Panc1 (cell line): ENCODE measurements at regions not wholly inside any gene's neighbourhood (a gene's known extent, or its start where the extent isn't known, plus 50 kb on each side); places are given as distances from the start of the nearest gene placed in this dataset.

Experiments
- ATAC-seq: fragments of 200-7000 bp; cut with Tn5 transposase; 2 replicates; pipeline ENCODE4 v1.9.1; 2020; ENCODE audit warnings: mild to moderate bottlenecking, moderate library complexity
- BruUV-seq: library from RNA; stranded (reverse); fragments of 400-500 nt; replicated peaks from 2 replicates; lab custom pipeline; 2021; lab: Mats Ljungman, UMichigan
- CTCF ChIA-PET: fragments of 300-600 bp; sonication (Branson Sonifier 250); formaldehyde crosslinking; loops from one replicate; lab custom pipeline; 2022; ENCODE audit warnings: antibody characterized with exemption; lab: Charles Lee
- POLR2A ChIA-PET: fragments of 300-600 bp; sonication (Branson Sonifier 250); formaldehyde crosslinking; loops from one replicate; lab custom pipeline; 2022; ENCODE audit warnings: antibody characterized with exemption; lab: Charles Lee
- DNase-seq: peaks from one replicate; pipeline ENCODE4 v3.0.0-alpha.2; 2010; ENCODE audit warnings: low read depth, low spot score
- H3K27ac ChIP-seq: 2 replicates; pipeline ENCODE4 v1.5.1; 2011; ENCODE audit warnings: mild to moderate bottlenecking, low read length, inconsistent platforms
- H3K27me3 ChIP-seq: fragments of 200-500 bp; sonication (Bioruptor generic); 2 replicates; pipeline ENCODE4 v1.6.0; 2014; ENCODE audit warnings: low read length, inconsistent platforms; ENCODE audit not compliant: control insufficient read depth, insufficient read depth
- H3K36me3 ChIP-seq: fragments of 200-500 bp; sonication (Bioruptor generic); 2 replicates; pipeline ENCODE4 v1.5.1; 2014; ENCODE audit warnings: inconsistent platforms, mild to moderate bottlenecking, low read length, moderate library complexity; ENCODE audit not compliant: control insufficient read depth, insufficient read depth
- H3K4me1 ChIP-seq: 2 replicates; pipeline ENCODE4 v1.5.1; 2011; ENCODE audit warnings: inconsistent platforms, mild to moderate bottlenecking, low read length, moderate library complexity; ENCODE audit not compliant: control insufficient read depth, insufficient read depth
- H3K4me3 ChIP-seq, 2 experiments: 2 replicates each; pipeline ENCODE4 v1.5.1; 2011 to 2012; ENCODE audit warnings: low read depth in 2 of 2, low read length in 2 of 2, mild to moderate bottlenecking in 2 of 2, inconsistent platforms in 1 of 2, moderate library complexity in 1 of 2
- H3K9me3 ChIP-seq: fragments of 200-500 bp; sonication (Bioruptor generic); 2 replicates; pipeline ENCODE4 v1.5.1; 2014; ENCODE audit warnings: low read depth, mild to moderate bottlenecking, inconsistent platforms, low read length, moderate library complexity; ENCODE audit not compliant: control insufficient read depth, insufficient read depth
- POLR2AphosphoS5 ChIP-seq: IDR thresholded peaks from 2 replicates; pipeline ENCODE4 v1.6.1; 2012; ENCODE audit warnings: mild to moderate bottlenecking, low read depth, low read length, moderate library complexity
- REST ChIP-seq, 2 experiments: IDR thresholded peaks; 2 replicates each; pipeline ENCODE4 v1.6.1; 2011 to 2012; ENCODE audit warnings: low read depth in 2 of 2, control low read depth in 1 of 2, low read length in 1 of 2, mild to moderate bottlenecking in 1 of 2, moderate library complexity in 1 of 2; ENCODE audit not compliant: insufficient read depth in 1 of 2
- SIN3A ChIP-seq: IDR thresholded peaks from 2 replicates; pipeline ENCODE4 v1.6.1; 2012; ENCODE audit warnings: low read depth, mild to moderate bottlenecking, low read length, moderate library complexity, borderline replicate concordance; ENCODE audit not compliant: insufficient read depth
- TCF7L2 ChIP-seq: IDR thresholded peaks from 2 replicates; pipeline ENCODE4 v1.6.1; 2011; ENCODE audit warnings: mild to moderate bottlenecking, low read depth, low read length, inconsistent platforms
- in situ Hi-C: cut with HindIII; loops from 2 replicates; pipeline ENCODE4 v1.10.0; 2016; ENCODE audit warnings: low sequenced_read_pairs, low pct_unique_long_range_greater_than_20kb
- intact Hi-C: fragments of 100-400 bp; cut with micrococcal nuclease; formaldehyde crosslinking; loops from one replicate; pipeline ENCODE4 v1.10.0; 2022; ENCODE audit not compliant: unreplicated experiment
- TF ChIP-seq, protein P1 (sequence below): fragments of 450-650 bp; IDR thresholded peaks from 2 replicates; pipeline ENCODE4 v1.5.1; 2017; ENCODE audit warnings: mild to moderate bottlenecking

DNA sequence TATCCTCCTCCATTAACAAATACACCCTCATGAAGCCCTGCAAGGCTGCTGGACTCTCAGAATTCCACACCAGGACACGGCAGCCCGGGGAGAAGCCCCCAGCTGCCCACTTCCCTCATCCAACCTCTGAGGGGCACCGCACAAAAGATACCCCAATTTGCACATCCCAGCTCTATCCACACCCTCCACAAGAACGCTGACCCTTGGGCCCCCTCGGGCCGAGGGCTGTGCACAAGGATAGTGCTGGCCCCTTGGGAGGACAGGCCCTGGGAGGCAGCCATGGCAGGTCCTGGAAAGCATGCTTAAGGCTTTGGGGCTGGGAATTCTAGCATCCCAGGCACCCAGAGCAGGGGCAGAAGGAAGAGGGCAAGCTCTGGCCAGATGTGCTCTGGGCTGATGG lies 77.4 kb upstream of the PRNP start:
- H3K4me3 ChIP-seq, result no peak overlapping the region
- no TSS peak for BruUV-seq
- DNase-seq (no peak), ATAC-seq (no peak)
- no peaks in the 10 kb centered on the region for H3K36me3 ChIP-seq
- intact Hi-C loops, result loop anchor here (5.0 to 10.0 kb wide), 2 partner anchors 346 to 493 kb away; no protein-coding TSS in a partner anchor
- in situ Hi-C loops, result no loop called here
- POLR2A ChIA-PET, result no interaction called here
- peaks cover 10% of the 10 kb centered on the region; the same call in 1 of the 2 replicates for H3K27me3 ChIP-seq
- no peak for TF ChIP-seq POLR2AphosphoS5
- no peak for TF ChIP-seq SIN3A
- no peak for TF ChIP-seq TCF7L2
- TF ChIP-seq REST (IDR thresholded peaks at IDR 0.05; ENCODE audit: insufficient read depth in 1 of 2, low read depth in 2 of 2, low read length in 1 of 2), result no peak
- TF ChIP-seq, protein P1, sequence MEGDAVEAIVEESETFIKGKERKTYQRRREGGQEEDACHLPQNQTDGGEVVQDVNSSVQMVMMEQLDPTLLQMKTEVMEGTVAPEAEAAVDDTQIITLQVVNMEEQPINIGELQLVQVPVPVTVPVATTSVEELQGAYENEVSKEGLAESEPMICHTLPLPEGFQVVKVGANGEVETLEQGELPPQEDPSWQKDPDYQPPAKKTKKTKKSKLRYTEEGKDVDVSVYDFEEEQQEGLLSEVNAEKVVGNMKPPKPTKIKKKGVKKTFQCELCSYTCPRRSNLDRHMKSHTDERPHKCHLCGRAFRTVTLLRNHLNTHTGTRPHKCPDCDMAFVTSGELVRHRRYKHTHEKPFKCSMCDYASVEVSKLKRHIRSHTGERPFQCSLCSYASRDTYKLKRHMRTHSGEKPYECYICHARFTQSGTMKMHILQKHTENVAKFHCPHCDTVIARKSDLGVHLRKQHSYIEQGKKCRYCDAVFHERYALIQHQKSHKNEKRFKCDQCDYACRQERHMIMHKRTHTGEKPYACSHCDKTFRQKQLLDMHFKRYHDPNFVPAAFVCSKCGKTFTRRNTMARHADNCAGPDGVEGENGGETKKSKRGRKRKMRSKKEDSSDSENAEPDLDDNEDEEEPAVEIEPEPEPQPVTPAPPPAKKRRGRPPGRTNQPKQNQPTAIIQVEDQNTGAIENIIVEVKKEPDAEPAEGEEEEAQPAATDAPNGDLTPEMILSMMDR, result no peak
- CTCF ChIA-PET, result no interaction called here
- no peaks in the 10 kb centered on the region for H3K9me3 ChIP-seq
- no peak overlapping the region for H3K27ac ChIP-seq
- H3K4me1 ChIP-seq, result no peaks in the 10 kb centered on the region

GRCh38 chr20:4607287-4607713 lies 79.0 kb upstream of the PRNP start:
- peak; percentile 86 for ATAC-seq
- H3K36me3 ChIP-seq, result no peaks in the 10 kb centered on the region
- no peaks in the 10 kb centered on the region for H3K4me1 ChIP-seq
- CTCF ChIA-PET, result no interaction called here
- H3K27me3 ChIP-seq, result peaks cover 10% of the 10 kb centered on the region; the same call in 1 of the 2 replicates
- no peak overlapping the region for H3K27ac ChIP-seq
- in situ Hi-C loops, result no loop called here
- TF ChIP-seq, protein P1, result peak; percentile 92
- no peak for TF ChIP-seq REST (IDR thresholded peaks at IDR 0.05; ENCODE audit: insufficient read depth in 1 of 2, low read depth in 2 of 2, low read length in 1 of 2)
- peak; percentile 55 for DNase-seq
- POLR2A ChIA-PET, result no interaction called here
- no peak overlapping the region for H3K4me3 ChIP-seq
- no peaks in the 10 kb centered on the region for H3K9me3 ChIP-seq
- intact Hi-C loops, result loop anchor here (1.0 to 10.0 kb wide), 3 partner anchors 113 to 495 kb away; no protein-coding TSS in a partner anchor
- no TSS peak for BruUV-seq
